AG04449 (cell line): ENCODE measurements at regions not wholly inside any gene's neighbourhood (a gene's known extent, or its start where the extent isn't known, plus 50 kb on each side); places are given as distances from the start of the nearest gene placed in this dataset.

Experiments used
- CTCF ChIA-PET: fragments of 350-600 bp; formaldehyde crosslinking; extraction: SDS; loops from one replicate; lab custom pipeline; 2021; ENCODE audit warnings: antibody characterized with exemption; lab: Yijun Ruan, JAX
- POLR2A ChIA-PET: fragments of 400-600, 350-600 bp; formaldehyde crosslinking; extraction: SDS; loops from one replicate; lab custom pipeline; 2020; ENCODE audit warnings: antibody characterized with exemption, inconsistent platforms; lab: Yijun Ruan, JAX
- DNase-seq: peaks from one replicate; pipeline ENCODE4 v3.0.0-alpha.2; 2010; ENCODE audit warnings: low read depth, low spot score
- H3K4me3 ChIP-seq: 2 replicates; pipeline ENCODE4 v1.5.1; 2011; ENCODE audit warnings: low read depth, mild to moderate bottlenecking, control low read depth, low read length
- CTCF ChIP-seq: IDR thresholded peaks from one replicate; pipeline ENCODE4 v1.5.1; 2011; ENCODE audit warnings: mild to moderate bottlenecking, moderate library complexity, low read length, control low read depth, inconsistent platforms; ENCODE audit not compliant: insufficient read depth; ENCODE audit errors: missing control alignments

GRCh38 chr6:114514170-114514569, 171.3 kb upstream of the HS3ST5 start:
- DNase-seq, result no peak
- POLR2A ChIA-PET, result no interaction called here
- CTCF ChIA-PET, result no interaction called here
- no peak overlapping the region for H3K4me3 ChIP-seq
- TF ChIP-seq CTCF, result no peak

- DNase-seq, result no peak
- H3K4me3 ChIP-seq, result no peak overlapping the region
- TF ChIP-seq CTCF, result no peak
- POLR2A ChIA-PET, result no interaction called here
- CTCF ChIA-PET, result no interaction called here
These were observed 128.6 kb upstream of the HS3ST5 start for GRCh38 chr6:114471450-114471849.

- no peak for TF ChIP-seq CTCF
- ChIA-PET CTCF (no interaction called here), POLR2A (no interaction called here)
- DNase-seq, result no peak
- no peak overlapping the region for H3K4me3 ChIP-seq
These were observed 125.1 kb upstream of the HS3ST5 start for GRCh38 chr6:114467931-114468330.

- TF ChIP-seq CTCF, result no peak
- ChIA-PET CTCF (no interaction called here), POLR2A (no interaction called here)
- DNase-seq, result no peak
- H3K4me3 ChIP-seq, result no peak overlapping the region
These were observed 122.7 kb upstream of the HS3ST5 start for GRCh38 chr6:114465511-114465910.

- POLR2A ChIA-PET, result no interaction called here
- CTCF ChIA-PET, result no interaction called here
- no peak for TF ChIP-seq CTCF
- no peak overlapping the region for H3K4me3 ChIP-seq
- no peak for DNase-seq
These were observed 111.0 kb upstream of the HS3ST5 start for GRCh38 chr6:114453737-114454276.

GRCh38 chr6:114452785-114453401, 110.1 kb upstream of the HS3ST5 start:
- no peak overlapping the region for H3K4me3 ChIP-seq
- ChIA-PET CTCF (no interaction called here), POLR2A (no interaction called here)
- TF ChIP-seq CTCF, result no peak
- no peak for DNase-seq
